ENCODE measurements at regions not wholly inside any gene's neighbourhood (a gene's known extent, or its start where the extent isn't known, plus 50 kb on each side); places are given as distances from the start of the nearest gene placed in this dataset.
"Not testable (repeated sequence)": the region's sequence is repeated elsewhere in the genome, so short reads cannot be mapped to it uniquely, and the experiment has no call there.

DNA sequence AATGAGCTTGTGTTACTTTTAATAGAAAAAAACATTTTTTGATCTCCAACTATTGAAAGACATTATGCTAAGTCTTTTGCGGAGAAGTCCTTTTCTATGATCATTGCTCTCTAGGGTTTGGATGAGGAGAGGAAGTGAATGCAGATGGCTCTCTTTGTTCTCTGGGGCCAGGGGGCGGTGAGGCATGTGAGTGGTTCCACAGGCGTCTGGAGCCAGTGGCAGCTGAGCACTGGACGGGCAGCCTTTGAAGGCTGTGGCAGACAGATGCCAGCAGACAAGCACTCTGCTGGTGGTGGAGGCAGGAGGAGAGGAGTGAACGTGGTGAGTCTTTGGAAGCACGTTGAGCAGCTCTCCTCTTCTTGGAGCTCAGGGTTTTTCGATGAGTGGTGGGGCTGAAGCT, 107.8 kb downstream of the GOLGA6L22 start:
- TF ChIP-seq, protein P1, sequence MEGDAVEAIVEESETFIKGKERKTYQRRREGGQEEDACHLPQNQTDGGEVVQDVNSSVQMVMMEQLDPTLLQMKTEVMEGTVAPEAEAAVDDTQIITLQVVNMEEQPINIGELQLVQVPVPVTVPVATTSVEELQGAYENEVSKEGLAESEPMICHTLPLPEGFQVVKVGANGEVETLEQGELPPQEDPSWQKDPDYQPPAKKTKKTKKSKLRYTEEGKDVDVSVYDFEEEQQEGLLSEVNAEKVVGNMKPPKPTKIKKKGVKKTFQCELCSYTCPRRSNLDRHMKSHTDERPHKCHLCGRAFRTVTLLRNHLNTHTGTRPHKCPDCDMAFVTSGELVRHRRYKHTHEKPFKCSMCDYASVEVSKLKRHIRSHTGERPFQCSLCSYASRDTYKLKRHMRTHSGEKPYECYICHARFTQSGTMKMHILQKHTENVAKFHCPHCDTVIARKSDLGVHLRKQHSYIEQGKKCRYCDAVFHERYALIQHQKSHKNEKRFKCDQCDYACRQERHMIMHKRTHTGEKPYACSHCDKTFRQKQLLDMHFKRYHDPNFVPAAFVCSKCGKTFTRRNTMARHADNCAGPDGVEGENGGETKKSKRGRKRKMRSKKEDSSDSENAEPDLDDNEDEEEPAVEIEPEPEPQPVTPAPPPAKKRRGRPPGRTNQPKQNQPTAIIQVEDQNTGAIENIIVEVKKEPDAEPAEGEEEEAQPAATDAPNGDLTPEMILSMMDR (IDR thresholded peaks at IDR 0.05 in 8 of 11, conservative IDR thresholded peaks at IDR 0.05 in 3 of 11), result not testable (repeated sequence)
- TF ChIP-seq POLR2A (IDR thresholded peaks at IDR 0.05), result not testable (repeated sequence)
